ENCODE measurements at regions not wholly inside any gene's neighbourhood (a gene's known extent, or its start where the extent isn't known, plus 50 kb on each side); places are given as distances from the start of the nearest gene placed in this dataset.

DNA sequence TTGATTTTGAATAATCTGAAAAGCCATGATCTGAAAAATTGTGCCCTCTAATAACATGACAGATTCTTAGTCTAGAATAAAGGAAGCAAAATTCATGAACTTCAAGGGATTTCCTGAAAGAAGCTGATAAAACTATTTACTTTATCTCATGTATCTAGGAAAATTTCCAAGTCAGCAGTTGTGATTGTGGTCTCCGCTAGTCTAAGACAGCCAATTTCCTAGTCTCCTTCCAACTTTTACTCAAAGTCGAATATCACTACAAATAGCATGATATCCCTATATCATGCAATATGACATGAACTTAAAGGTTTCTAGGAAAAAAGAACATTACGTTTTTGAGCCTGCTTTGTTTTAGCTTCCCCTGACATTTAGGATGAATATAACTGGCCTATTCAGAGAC is 202.1 kb upstream of the GHITM start:
- no peaks in the 10 kb centered on the region for H3K4me1 ChIP-seq
- intact Hi-C loops (cut with DNase I), result no loop called here
- TF ChIP-seq, protein P1, sequence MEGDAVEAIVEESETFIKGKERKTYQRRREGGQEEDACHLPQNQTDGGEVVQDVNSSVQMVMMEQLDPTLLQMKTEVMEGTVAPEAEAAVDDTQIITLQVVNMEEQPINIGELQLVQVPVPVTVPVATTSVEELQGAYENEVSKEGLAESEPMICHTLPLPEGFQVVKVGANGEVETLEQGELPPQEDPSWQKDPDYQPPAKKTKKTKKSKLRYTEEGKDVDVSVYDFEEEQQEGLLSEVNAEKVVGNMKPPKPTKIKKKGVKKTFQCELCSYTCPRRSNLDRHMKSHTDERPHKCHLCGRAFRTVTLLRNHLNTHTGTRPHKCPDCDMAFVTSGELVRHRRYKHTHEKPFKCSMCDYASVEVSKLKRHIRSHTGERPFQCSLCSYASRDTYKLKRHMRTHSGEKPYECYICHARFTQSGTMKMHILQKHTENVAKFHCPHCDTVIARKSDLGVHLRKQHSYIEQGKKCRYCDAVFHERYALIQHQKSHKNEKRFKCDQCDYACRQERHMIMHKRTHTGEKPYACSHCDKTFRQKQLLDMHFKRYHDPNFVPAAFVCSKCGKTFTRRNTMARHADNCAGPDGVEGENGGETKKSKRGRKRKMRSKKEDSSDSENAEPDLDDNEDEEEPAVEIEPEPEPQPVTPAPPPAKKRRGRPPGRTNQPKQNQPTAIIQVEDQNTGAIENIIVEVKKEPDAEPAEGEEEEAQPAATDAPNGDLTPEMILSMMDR (IDR thresholded peaks at IDR 0.05), result no peak
- H3K27me3 ChIP-seq, result no peaks in the 10 kb centered on the region
- H3K9me3 ChIP-seq, result no peaks in the 10 kb centered on the region
- no peak for ATAC-seq
- DNase-seq, result peak in 1 of 4 donors; percentile 24
- no peak overlapping the region for H3K27ac ChIP-seq
- no peaks in the 10 kb centered on the region for H3K36me3 ChIP-seq
- H3K4me3 ChIP-seq, result no peak overlapping the region

DNA sequence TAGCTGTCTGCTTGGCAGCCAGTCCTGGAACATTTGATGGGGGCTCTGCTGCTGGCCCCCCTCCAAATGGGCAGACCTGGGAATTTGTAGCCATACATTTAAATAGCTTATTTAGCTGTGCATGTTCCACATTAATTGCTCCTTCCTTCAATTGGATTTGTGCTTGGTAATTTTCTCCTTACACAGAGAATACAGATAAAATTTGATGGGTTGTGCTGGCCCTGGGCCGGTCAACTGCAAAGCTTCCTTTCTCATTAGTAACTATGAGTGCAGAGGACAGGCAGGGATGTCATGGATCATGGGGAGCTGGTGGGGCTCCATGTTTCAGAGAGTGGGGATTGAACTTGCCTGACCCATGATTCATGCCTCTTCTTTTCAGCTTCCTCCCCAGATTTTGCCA is 201.5 kb upstream of the GHITM start:
- Histone ChIP-seq H3K4me3 (no peak overlapping the region), H3K4me1 (no peaks in the 10 kb centered on the region), H3K27me3 (no peaks in the 10 kb centered on the region), H3K9me3 (no peaks in the 10 kb centered on the region), H3K27ac (no peak overlapping the region), H3K36me3 (no peaks in the 10 kb centered on the region)
- ATAC-seq (no peak), DNase-seq (no peak)
- TF ChIP-seq, protein P1 (IDR thresholded peaks at IDR 0.05), result no peak
- intact Hi-C loops (cut with DNase I), result no loop called here

DNA sequence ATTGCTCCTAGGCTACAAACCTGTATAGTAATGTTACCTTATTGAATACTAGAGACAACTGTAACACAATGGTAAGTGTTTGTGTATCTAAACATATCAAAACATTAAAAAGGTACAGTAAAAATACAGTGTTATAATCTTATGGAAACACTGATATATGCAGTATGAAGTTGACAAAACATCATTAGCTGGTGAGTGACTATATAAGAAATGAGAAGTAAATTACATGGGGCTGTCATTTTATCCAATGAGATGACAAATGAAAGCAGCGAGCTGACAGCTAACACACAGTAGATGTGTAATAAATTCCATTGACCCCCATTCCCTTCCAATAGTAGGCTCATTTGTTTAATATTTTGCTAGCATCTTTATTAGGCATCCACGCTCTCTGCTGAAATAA is 198.1 kb upstream of the GHITM start:
- Histone ChIP-seq H3K27me3 (no peaks in the 10 kb centered on the region), H3K27ac (no peak overlapping the region), H3K4me1 (no peaks in the 10 kb centered on the region), H3K4me3 (no peak overlapping the region), H3K9me3 (no peaks in the 10 kb centered on the region), H3K36me3 (no peaks in the 10 kb centered on the region)
- no peak for DNase-seq
- intact Hi-C loops (cut with DNase I), result no loop called here
- TF ChIP-seq, protein P1 (IDR thresholded peaks at IDR 0.05), result no peak
- no peak for ATAC-seq

DNA sequence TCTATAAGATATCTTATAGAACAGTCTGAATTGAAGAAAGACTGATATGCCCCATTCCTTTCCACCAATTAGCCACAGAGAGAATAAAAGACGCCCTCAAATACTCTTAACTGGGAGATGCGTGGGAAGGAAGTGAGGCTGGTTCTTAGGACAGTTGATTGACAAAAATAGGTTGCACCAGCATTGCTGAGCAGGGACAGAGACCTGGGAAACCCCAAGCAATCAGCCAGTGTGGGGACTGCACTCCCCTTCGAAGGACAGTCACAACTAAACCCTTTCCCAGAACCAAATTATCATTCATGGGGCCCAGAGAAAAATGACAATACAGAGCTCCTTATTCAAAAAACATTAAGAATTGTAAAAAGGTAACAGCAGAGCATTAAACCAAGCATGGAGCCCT is 196.9 kb upstream of the GHITM start:
- intact Hi-C loops (cut with DNase I), result no loop called here
- TF ChIP-seq, protein P1 (IDR thresholded peaks at IDR 0.05), result no peak
- Histone ChIP-seq H3K4me3 (no peak overlapping the region), H3K27ac (no peak overlapping the region), H3K36me3 (no peaks in the 10 kb centered on the region), H3K4me1 (no peaks in the 10 kb centered on the region), H3K27me3 (no peaks in the 10 kb centered on the region), H3K9me3 (no peaks in the 10 kb centered on the region)
- no peak for ATAC-seq
- no peak for DNase-seq

DNA sequence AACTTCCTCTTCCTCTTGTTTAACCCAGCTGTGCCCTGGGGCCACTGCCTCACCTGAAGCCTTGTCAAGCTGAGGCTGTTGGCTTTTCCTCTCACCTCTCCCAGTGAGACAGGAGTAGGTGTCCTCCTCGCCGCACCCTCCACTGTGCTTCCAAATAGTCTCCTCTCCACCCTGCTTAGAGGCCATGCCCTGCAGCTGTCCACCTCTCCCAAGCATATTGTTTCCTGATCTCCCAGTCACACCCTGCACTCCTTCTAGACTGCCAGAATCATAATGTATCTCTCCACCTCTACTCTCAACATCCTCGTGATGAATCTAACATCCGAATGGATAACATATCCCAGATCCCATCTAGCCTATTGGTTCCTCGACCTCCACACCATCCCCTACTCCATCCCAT is 196.3 kb upstream of the GHITM start:
- no peak overlapping the region for H3K27ac ChIP-seq
- H3K4me3 ChIP-seq, result no peak overlapping the region
- TF ChIP-seq, protein P1 (IDR thresholded peaks at IDR 0.05), result no peak
- ATAC-seq, result no peak
- no peaks in the 10 kb centered on the region for H3K9me3 ChIP-seq
- no peaks in the 10 kb centered on the region for H3K4me1 ChIP-seq
- no peak for DNase-seq
- intact Hi-C loops (cut with DNase I), result no loop called here
- no peaks in the 10 kb centered on the region for H3K36me3 ChIP-seq
- H3K27me3 ChIP-seq, result no peaks in the 10 kb centered on the region
